VCaP (cell line): ENCODE measurements at regions not wholly inside any gene's neighbourhood (a gene's known extent, or its start where the extent isn't known, plus 50 kb on each side); places are given as distances from the start of the nearest gene placed in this dataset.

Experiments used
- H3K27ac ChIP-seq: fragments of 450-650 bp; 2 replicates; pipeline ENCODE4 v1.5.1; 2017
- CTCF ChIP-seq: fragments of 450-650 bp; conservative IDR thresholded peaks from 2 replicates; pipeline ENCODE4 v1.5.1; 2017; ENCODE audit warnings: mild to moderate bottlenecking, moderate library complexity

GRCh38 chr2:134148843-134149472 lies 104.9 kb upstream of the MGAT5 start:
- H3K27ac ChIP-seq, result no peak overlapping the region
- no peak for TF ChIP-seq CTCF

GRCh38 chr2:134149904-134150303 lies 104.0 kb upstream of the MGAT5 start:
- TF ChIP-seq CTCF, result no peak
- H3K27ac ChIP-seq, result no peak overlapping the region

GRCh38 chr2:134150760-134151159 lies 103.1 kb upstream of the MGAT5 start:
- TF ChIP-seq CTCF, result no peak
- H3K27ac ChIP-seq, result no peak overlapping the region

GRCh38 chr2:134152045-134153010 lies 101.5 kb upstream of the MGAT5 start:
- no peak for TF ChIP-seq CTCF
- no peak overlapping the region for H3K27ac ChIP-seq

- no peak for TF ChIP-seq CTCF
- H3K27ac ChIP-seq, result no peak overlapping the region
Measured at GRCh38 chr2:134153294-134153880, 100.5 kb upstream of the MGAT5 start.

GRCh38 chr2:134154246-134154645 lies 99.6 kb upstream of the MGAT5 start:
- no peak for TF ChIP-seq CTCF
- no peak overlapping the region for H3K27ac ChIP-seq

GRCh38 chr2:134155134-134155533 lies 98.7 kb upstream of the MGAT5 start:
- TF ChIP-seq CTCF, result no peak
- H3K27ac ChIP-seq, result no peak overlapping the region
